HG02870 (cell line): ENCODE measurements at regions not wholly inside any gene's neighbourhood (a gene's known extent, or its start where the extent isn't known, plus 50 kb on each side); places are given as distances from the start of the nearest gene placed in this dataset.
"Not testable (repeated sequence)": the region's sequence is repeated elsewhere in the genome, so short reads cannot be mapped to it uniquely, and the experiment has no call there.

Source experiments
- ATAC-seq: cut with Tn5 transposase; IDR thresholded peaks from one replicate; pipeline ENCODE4 v1.9.1; 2021; ENCODE audit warnings: mild to moderate bottlenecking, moderate library complexity; ENCODE audit not compliant: unreplicated experiment

GRCh38 chr2:180705122-180705521 lies 275.3 kb upstream of the UBE2E3 start:
- no peak for ATAC-seq

GRCh38 chr2:180699657-180700361 lies 280.6 kb upstream of the UBE2E3 start:
- no peak for ATAC-seq

GRCh38 chr2:180698668-180699067 lies 281.7 kb upstream of the UBE2E3 start:
- no peak for ATAC-seq

- ATAC-seq: no peak
Observed at GRCh38 chr2:180695586-180696401, 284.6 kb upstream of the UBE2E3 start.

GRCh38 chr2:180694445-180695421 lies 285.7 kb upstream of the UBE2E3 start:
- no peak for ATAC-seq

GRCh38 chr2:180692322-180692721 lies 288.1 kb upstream of the UBE2E3 start:
- ATAC-seq: no peak

GRCh38 chr2:180691855-180692223 lies 288.6 kb upstream of the UBE2E3 start:
- not testable (repeated sequence) for ATAC-seq

- ATAC-seq: not testable (repeated sequence)
Observed at GRCh38 chr2:180691186-180691854, 289.1 kb upstream of the UBE2E3 start.

GRCh38 chr2:180690611-180691010 lies 289.8 kb upstream of the UBE2E3 start:
- ATAC-seq: no peak

GRCh38 chr2:180682871-180683270 lies 297.5 kb upstream of the UBE2E3 start:
- no peak for ATAC-seq

- ATAC-seq: no peak
Observed at GRCh38 chr2:180679693-180680092, 300.7 kb upstream of the UBE2E3 start.

GRCh38 chr2:180678625-180678972 lies 301.8 kb upstream of the UBE2E3 start:
- ATAC-seq: no peak

- no peak for ATAC-seq
Observed at GRCh38 chr2:180677930-180678624, 302.3 kb upstream of the UBE2E3 start.

GRCh38 chr2:180677200-180677599 lies 303.2 kb upstream of the UBE2E3 start:
- ATAC-seq: no peak

- no peak for ATAC-seq
Observed at GRCh38 chr2:180676520-180677025, 303.8 kb upstream of the UBE2E3 start.

GRCh38 chr2:180675170-180675569 lies 305.2 kb upstream of the UBE2E3 start:
- ATAC-seq: no peak

- no peak for ATAC-seq
Observed at GRCh38 chr2:180672377-180672776, 308.0 kb upstream of the UBE2E3 start.

GRCh38 chr2:180670302-180671003 lies 310.0 kb upstream of the UBE2E3 start:
- no peak for ATAC-seq

GRCh38 chr2:180669016-180669415 lies 311.4 kb upstream of the UBE2E3 start:
- ATAC-seq: no peak
